Hematopoietic multipotent progenitor cell treated with erythropoietin and hydrocortisone succinate and interleukin-3 and kit ligand, for 6 days (in vitro differentiated cells): ENCODE measurements at regions not wholly inside any gene's neighbourhood (a gene's known extent, or its start where the extent isn't known, plus 50 kb on each side); places are given as distances from the start of the nearest gene placed in this dataset.
A peak's percentile ranks its signal among the peaks of the same experiment; 100 is the strongest.
"Not testable (repeated sequence)": the region's sequence is repeated elsewhere in the genome, so short reads cannot be mapped to it uniquely, and the experiment has no call there.

Experiments used
- DNase-seq: peaks from one replicate; pipeline ENCODE4 v3.0.0-alpha.2; 2015

DNA sequence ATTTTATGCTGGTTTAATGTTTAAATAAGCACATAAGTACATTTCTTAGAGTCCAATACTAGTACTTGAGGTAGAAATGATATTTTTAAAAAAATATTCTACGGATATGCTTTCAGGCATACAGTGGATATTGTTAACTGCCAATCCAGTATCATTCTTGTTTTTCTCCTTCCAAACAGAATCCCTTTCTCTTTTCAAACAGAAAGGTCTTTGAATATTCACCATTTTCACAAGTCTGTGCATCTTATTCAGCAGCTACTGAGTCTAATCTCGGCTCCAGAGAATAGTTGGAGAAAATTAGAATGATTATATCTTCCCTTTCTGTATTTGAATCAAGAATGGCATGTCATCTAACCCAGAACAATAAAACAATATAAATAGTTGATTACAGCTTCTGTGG is 174.5 kb downstream of the GOLGA6L6 start:
- no peak for DNase-seq

DNA sequence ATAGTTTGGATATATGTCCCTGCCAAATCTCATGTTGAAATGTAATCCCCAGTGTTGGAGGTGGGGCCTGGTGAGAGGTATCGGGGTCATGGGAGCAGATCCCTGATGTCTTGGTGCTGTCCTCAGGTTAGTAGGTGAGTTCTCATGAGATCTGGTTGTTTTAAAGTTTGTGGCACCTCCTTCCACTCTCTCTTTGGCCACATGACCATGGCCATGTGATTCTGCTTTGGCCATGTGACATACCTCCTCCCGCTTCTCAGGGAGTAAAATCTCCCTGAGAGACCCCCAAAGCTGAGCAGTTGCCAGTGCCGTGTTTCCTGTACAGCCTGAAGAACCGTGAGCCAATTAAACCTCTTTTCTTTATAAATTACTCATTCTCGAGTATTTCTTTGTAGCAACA is 178.0 kb downstream of the GOLGA6L6 start:
- not testable (repeated sequence) for DNase-seq

DNA sequence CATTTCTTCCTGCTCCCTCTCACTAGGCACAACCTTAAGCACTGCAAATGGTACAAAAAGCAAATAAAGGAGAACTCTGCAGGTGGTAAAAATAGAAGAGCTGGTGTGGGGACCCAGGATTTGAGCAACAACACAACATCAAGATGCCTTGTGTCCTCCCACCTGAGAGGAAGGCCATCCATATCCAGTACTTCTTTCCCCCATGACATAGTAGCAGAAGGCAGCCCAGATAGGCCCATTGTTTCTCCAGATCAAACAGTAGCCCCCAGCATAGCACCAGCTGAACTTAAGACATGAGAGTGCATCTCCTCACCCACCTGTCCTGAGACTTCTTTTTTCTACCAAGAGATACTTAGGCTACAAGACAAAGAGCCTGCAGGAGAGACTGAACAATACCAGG is 180.5 kb downstream of the GOLGA6L6 start:
- DNase-seq: no peak

DNA sequence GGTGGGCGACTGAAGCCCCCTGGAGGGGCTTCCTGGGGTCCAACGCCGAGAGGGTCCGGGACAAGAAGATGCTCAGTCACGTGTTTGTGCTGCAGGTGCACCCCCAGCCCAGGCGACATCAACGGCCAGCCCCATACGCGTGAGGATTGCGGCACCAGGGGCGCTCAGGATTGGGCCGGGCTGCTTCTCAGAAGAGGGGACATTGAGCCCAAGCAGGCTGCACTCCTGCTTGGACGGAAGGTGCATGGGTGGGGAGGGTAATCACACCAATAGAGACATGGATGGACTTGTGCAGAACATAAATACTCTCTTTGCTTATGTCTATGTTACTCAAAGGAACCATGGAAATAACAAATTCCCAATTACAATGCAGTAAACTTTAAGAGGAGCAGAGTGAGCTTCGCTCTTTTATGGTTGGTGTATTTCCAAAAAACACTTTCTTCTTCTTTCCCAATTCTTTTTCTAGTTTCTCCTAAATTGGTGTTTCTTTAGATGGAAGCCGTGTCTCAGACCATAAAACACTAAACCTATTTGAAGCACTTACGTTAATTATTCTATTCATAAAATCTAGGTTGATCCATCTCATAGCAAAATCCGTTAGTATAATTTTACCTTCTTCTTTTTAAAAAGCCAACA is 182.7 kb downstream of the GOLGA6L6 start:
- no peak for DNase-seq

DNA sequence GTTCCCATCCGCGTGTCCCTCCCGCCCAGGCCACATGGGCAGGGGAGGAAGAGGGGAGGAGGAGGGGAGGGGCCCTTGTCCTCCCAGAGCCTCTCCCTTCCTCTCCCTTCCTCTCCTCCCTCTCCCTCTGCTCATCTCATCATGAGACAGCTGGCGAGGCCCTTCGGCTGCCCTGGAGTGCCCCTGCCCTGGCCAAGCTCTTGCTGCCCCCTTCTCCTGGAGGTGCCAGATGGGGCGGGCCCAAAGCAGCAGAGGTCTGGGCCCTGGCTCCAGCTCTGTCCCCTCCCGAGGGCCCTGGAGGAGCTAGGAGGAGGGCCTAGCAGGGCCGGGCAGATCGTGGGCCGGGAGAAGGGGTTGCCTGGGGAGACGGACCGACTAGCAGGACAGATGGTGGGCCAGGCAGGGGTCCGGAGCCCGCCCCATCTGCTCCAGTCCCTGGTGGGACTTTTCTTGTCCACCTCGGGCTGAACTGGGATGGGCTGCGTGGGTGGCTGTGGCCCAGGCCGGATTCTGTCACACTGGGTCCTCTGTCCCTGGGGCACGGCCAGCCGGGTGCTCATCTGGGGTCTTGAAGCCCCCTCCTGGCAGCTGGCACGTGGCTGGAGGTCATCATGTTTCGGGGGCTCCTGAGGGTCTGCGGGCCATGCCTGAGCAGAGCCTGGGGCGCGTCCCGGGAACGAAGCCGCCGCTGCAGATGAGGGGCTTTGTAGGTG is 183.4 kb downstream of the GOLGA6L6 start:
- DNase-seq: no peak

DNA sequence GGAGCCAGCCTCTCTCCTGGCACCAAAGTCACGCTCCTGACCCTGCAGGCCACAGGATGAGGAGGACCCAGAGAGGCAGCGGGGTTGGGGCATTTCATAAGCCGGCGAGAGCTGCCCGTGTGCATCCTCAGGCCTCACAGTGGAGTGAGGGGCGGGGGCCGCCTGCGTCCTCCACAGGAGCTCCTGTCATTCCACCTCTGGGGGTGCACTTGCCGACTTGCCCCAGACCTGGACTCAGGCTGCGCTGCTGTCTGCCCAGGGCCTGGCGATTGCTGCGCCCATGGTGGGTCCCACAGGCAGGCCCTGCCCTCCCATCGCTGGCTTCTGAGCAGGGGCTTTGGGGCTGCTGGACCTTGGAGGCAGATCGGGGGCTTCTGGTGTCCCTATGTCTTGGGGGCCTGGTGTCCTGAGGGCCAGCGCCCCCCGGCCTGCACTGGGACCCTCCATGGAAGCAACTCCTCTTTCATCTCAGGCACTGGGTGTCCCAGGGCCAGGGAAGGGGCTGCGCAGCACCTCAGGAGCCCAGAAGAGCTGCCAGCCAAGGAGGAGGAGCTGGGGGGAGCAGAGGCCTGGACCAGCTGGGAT is 184.0 kb downstream of the GOLGA6L6 start:
- DNase-seq: no peak

DNA sequence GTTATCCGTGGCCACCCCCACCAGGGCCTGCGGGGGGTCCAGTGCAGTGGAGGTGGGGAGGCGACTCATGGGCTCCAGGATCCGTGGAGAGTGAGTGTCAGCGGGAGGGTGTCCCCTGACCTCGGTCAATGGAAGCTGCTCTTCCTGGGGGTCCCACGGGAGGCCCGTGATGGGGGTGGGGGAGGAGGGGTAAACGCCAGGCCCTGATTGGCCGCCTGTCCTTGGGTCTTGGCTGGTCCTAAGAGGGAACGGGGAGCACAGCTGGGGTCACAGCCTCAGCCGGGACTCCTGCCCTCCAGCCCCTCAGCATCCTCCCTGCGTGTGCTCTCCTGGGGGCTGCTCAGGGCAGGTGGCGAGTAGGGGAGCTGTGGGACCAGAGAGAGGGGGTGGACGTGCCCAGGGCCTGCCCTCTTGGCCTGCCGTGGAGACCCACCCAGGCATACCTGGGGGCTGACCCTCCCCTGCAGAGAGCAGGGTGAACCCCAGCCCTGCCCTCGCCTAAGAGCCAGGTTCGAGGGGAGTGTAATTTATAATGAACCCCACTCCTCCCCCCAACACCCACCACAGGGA is 184.6 kb downstream of the GOLGA6L6 start:
- DNase-seq: no peak

DNA sequence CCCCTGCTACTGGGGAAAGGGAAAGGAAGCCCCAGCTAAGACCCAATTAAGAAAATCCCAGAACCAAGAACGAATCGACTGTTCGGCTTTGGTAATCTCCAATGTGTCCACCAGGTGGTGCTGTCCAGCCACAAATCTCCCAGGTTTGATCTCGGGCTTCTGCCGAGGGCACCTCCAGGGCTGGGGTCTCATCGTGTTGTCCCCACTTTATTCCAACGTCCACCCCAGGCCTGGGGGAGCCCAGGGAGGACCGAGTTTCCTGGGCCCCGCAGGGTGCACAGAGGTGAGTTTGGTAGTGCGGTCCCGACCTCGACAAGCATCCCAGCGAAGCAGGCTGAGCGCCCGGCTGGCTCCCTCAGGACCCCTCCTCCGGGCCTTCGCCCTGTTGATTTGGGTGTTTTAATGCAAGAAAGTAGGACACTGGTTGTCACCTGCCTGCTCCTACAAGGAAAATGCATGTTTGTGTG is 185.1 kb downstream of the GOLGA6L6 start:
- peak; percentile 68 for DNase-seq

DNA sequence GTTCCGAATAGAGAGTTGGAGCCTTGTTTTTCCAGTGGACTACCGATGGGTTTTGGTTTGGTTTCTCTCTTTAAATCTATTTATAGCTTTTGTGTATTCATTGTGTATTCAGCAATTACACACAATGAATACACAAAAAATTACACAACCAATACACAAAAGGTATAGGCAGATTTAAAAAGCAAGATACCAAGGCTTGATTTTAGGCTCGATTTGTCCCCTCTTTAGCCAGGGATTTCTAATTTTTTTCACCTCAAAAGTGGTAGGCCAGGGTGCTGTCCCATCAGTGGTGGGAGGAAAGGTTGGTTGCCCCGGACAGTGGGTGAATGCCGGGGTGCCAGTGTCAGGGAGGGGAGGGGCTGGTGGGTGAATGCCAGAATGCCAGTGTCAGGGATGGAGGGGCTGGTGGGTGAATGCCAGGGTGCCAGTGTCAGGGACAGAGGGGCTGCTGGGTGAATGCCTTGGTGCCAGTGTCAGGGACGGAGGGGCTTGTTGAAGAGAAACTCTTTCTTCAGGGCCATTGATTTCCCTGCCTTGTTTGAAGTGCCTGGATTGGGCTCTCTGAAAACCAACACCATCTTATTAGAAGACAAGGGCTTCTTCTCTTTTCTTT is 186.2 kb downstream of the GOLGA6L6 start:
- no peak for DNase-seq

DNA sequence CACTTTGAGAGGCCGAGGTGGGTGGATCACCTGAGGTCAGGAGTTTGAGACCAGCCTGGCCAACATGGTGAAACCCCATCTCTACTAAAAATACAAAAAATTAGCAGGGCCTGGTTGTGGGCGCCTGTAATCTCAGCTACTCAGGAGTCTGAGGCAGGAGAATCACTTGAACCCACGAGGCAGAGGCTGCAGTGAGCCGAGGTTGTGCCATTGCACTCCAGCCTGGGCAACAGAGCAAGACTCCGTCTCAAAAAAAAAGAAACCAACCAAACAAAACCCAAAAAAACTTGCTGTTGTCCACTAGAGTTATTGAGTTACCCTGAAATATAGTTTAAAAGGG is 186.7 kb downstream of the GOLGA6L6 start:
- DNase-seq: not testable (repeated sequence)

DNA sequence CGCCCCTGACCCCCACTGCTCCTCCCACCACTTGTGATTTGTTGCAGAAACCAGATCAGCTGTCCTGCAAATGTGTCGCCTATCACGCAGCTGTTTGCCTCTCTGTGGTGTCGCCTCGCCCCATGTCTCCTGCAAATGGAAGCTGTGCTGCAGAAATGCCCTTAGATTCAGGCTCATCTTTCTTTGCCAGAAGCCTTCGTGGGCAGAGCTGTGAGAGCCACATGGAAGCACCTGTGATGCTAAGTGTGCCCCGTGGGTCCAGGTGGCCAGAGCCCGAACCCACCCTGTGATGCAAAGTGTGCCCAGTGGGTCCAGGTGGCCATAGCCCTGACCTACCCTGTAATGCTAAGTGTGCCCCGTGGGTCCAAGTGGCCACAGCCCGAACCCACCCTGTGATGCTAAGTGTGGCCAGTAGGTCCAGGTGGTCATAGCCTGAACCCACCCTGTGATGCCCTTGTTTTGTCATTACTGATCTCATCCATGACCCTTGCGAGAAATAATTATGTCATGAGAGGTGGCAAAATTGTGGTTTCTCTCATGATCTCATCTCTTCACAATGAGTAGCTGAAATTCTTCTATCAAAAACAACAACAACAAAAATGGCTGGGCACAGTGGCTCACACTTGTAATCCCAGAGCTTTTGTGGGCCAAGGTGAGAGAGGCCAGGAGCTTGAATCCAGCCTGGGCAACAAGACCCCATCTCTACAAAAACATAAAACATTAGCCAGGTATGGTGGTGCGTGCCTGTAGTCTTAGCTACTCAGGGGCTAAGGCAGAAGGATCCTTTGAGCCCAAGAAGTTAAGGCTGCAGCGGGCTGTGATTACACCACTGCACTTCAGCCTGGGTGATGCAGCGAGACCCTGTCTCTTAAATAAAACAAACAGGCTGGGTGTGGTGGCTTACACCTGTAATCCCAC is 187.4 kb downstream of the GOLGA6L6 start:
- DNase-seq: no peak

DNA sequence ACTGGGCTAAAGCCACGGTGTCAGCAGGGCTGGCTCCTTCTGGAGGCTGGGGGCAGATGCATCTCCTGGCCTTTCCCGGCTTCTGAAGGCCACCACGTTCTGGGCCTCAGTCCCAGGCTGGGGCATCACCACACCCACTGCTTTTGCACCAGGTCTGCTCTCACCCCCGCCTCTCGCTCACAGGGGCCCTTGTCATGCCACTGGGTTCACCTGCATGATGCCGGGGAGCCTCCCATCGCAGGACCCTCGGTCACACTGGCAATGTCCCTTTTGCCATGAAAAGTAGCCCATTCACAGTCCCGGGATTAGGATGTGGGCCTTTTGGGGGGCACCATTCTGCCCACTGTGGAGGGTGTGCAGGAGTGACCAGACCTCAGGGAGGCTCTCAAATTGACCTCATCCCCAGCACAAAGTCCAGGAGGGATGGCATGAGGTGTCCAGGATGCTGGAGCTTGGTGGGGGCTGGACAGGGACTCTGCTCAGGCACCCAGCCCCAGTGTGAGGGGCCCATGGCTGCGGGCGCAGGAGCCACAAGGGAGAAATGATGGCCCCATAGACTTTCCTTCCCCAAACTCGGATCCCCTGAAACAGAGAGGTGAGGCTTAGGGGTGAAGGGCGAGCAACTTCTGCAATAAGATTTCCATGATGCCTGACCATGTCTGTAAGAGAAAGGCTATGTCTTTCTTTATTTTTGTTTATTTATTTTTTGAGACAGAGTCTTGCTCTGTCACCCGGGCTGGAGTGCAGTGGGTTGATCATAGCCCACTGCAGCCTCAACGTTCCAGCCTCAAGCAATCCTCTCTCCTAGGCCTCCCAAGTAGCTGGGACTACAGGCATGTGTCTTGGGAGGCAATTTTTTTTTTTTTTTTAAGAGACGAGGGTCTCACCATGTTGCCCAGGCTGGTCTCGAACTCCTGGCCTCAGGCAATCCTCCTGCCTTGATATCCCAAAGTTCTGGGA is 189.1 kb downstream of the GOLGA6L6 start:
- no peak for DNase-seq

DNA sequence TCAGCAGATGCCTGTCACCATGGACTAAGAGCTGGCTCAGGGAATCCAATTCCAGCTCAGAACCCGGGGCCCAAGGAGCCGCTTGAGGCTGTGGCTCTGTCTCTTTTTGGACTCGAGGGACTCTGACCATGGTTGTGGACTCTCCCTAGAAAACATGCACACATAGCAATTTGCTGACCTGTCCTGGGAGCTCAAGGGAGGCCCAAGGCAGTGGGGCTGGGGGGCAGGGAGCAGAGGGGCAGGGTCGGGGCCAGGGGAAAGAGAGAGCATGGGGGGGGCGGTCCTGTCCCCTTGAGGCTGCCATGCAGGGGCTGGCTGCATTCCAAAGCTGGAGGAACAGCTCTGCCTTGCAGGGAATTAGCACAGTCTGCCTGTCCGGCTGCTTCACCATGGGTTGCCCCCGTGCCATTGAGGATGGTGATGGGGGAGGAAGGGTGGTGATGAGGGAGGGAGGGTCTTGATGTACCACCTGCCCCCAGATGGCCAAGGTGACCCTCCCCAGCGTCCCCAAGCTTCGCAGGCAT is 190.1 kb downstream of the GOLGA6L6 start:
- no peak for DNase-seq

DNA sequence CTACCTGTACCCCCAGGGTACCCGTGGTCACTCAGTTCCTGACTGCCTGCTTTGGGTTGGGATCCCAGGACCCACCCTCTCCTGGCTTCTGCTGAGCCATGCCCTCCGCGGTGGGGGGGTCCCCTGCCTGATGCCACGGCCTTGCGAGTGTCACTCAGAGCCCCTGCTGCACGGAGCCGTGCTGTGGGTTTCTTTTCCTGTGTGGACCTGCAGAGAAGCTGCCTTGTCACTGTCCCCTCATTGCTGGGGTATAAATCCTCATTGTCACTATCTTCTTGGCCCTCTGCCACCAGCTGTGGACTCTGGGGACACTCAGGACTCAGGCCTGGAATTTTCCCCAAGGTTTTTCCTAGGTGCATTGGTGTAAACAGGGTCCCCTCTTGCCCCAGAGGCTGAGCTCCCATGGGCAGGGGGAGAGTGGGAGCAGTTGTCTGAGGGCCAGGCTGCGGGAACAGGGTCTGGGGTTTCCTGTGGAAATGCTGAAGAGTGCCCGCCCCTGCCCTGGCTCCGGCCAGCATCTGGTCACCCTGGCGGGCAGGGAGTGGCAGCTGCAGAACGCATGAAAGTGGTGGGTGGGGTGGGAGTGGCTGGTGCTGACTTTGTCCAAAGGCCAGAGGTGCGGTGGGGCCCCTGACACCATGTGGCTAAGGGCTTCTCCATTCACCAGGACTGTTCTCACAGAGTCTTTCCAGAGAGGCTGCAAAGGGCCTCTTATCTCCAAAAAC is 191.7 kb downstream of the GOLGA6L6 start:
- no peak for DNase-seq

DNA sequence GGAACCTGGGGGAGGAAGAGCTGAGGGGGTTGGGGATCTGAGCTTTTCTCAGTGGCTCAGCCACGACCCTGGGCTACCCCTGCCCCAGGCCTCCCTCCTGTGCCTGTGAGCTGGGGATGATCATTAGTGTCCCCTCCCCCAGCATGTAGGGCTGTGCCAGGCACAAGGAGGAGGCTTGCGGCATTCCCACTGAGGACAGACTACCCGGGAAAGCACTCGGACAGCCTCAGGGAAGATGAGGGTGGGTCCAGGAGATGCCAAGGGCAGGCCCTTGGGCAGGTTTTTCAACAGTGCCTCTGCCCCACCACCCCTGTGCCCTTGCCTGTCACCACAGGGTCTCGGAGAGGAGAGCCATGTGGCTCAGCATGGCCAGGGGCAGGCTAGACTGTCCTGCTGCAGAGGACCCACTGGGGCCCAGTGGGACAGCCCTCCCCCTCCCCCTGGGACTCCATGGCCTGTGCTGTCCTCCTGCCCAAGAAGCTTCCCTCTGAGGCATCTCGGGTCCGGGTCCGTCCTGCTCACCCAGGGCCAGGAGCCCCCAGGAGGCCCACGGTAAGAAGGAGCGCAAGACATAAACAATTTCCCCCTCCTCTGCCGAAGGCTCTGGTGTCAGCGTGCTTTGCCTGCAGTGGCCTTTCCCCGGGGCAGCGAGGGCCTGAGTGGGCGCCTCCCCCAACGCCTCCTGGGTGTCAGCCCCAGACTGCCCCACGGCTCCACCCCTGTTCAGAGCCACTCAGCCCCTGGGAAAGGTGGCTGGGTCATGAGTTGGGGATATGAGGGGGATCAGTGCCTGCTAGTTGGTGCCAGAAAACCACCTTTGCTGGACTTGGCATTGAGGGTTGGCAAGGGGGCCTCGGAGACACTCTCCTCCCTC is 192.5 kb downstream of the GOLGA6L6 start:
- DNase-seq: no peak

DNA sequence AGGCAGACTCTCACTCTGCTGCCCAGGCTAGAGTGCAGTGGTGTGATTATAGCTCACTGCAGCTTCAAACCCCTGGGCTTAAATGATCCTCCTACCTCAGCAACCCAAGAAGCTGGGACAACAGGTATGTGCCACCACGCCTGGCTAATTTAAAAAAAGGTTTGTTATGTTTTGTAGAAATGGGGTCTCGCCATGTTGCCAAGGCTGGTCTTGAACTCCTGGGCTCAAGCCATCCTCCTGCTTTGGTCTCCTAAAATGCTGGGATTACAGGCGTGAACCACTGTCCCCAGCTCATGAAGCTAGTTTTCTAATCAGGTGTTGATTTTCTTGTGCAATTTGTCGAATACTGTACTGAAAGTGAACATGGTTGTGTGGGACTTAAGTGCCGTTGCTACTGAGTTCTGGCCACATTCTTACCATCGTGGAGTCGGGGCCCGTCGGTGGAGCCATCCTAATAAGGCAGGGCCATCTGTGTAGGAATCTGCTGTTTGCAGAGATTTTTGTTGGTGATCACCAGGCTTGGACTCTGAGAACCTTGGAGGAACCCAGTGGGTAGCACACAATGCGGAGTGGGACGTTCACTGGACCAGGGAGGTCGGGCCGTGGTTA is 193.2 kb downstream of the GOLGA6L6 start:
- no peak for DNase-seq

DNA sequence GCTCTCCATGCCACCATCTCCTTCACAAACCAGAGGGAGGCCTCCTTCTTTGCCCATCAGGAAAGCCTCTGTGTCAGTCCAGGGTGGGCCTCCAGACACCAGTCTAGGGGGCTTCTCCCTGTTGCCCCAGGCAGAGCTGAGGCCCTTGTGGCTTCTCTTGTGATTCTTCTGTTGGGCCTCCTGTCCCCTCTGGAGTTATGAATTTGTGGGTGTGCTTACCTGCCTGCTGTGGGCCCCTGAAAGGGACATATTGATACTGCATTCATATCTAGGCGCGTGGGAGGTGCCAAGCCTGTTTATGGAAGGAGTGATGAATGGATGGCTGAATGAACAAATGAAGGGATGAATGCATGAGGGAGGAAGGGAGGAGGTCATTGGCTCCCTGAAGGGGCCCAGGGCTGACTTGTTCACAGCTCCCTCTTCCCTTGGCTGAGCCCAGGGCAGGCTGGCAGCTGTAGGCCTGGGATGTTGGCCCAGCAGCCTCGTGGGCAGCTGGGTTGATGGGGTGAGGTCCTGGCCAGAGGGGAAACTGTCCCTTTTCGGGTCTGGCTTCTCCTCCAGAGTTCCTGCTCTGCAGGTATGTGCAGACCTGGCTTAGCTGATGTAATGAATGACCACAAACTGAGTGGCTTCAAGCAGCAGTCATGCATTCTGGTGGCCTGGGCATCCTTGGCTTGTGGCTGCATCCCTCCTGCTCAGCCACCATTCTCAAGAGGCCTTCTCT is 195.4 kb downstream of the GOLGA6L6 start:
- DNase-seq: no peak

DNA sequence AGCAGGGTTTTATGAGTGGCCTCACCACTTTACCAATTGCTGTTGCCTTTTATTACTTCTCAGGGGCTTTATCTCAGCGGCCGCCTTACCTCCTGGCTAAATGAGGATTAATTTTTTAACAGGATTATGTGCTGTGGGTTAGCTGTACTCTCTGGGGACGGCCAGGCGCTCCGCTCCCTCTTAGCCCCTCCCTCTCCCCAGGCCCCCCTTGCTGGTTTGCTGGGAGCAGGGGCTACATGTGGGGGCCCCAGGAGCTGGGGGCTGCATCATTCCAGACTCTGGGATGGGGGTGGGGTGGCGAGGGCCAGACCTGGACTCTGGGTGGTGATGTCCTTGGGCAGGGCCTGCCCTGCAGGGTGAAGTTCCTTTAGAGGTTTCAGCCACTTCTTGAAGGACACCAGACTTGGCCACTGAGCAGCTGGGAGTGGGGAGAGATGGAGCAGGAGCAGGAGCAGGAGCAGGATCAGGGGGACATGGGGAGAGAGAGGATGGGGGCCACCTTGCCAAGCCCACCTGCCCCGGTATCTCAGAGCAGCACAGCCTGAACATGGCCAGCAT is 196.1 kb downstream of the GOLGA6L6 start:
- no peak for DNase-seq
